ENCODE measurements at regions not wholly inside any gene's neighbourhood (a gene's known extent, or its start where the extent isn't known, plus 50 kb on each side); places are given as distances from the start of the nearest gene placed in this dataset.

GRCh38 chr2:76281156-76281841 is 570.6 kb upstream of the GCFC2 start:
- TF ChIP-seq HMGXB4 (CRISPR knock-in tag; IDR thresholded peaks at IDR 0.05) = no peak
- TF ChIP-seq FOXK1 (CRISPR knock-in tag; IDR thresholded peaks at IDR 0.05) = no peak
- TF ChIP-seq, protein P1, sequence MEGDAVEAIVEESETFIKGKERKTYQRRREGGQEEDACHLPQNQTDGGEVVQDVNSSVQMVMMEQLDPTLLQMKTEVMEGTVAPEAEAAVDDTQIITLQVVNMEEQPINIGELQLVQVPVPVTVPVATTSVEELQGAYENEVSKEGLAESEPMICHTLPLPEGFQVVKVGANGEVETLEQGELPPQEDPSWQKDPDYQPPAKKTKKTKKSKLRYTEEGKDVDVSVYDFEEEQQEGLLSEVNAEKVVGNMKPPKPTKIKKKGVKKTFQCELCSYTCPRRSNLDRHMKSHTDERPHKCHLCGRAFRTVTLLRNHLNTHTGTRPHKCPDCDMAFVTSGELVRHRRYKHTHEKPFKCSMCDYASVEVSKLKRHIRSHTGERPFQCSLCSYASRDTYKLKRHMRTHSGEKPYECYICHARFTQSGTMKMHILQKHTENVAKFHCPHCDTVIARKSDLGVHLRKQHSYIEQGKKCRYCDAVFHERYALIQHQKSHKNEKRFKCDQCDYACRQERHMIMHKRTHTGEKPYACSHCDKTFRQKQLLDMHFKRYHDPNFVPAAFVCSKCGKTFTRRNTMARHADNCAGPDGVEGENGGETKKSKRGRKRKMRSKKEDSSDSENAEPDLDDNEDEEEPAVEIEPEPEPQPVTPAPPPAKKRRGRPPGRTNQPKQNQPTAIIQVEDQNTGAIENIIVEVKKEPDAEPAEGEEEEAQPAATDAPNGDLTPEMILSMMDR (IDR thresholded peaks at IDR 0.05) = no peak
- TF ChIP-seq, protein P2, sequence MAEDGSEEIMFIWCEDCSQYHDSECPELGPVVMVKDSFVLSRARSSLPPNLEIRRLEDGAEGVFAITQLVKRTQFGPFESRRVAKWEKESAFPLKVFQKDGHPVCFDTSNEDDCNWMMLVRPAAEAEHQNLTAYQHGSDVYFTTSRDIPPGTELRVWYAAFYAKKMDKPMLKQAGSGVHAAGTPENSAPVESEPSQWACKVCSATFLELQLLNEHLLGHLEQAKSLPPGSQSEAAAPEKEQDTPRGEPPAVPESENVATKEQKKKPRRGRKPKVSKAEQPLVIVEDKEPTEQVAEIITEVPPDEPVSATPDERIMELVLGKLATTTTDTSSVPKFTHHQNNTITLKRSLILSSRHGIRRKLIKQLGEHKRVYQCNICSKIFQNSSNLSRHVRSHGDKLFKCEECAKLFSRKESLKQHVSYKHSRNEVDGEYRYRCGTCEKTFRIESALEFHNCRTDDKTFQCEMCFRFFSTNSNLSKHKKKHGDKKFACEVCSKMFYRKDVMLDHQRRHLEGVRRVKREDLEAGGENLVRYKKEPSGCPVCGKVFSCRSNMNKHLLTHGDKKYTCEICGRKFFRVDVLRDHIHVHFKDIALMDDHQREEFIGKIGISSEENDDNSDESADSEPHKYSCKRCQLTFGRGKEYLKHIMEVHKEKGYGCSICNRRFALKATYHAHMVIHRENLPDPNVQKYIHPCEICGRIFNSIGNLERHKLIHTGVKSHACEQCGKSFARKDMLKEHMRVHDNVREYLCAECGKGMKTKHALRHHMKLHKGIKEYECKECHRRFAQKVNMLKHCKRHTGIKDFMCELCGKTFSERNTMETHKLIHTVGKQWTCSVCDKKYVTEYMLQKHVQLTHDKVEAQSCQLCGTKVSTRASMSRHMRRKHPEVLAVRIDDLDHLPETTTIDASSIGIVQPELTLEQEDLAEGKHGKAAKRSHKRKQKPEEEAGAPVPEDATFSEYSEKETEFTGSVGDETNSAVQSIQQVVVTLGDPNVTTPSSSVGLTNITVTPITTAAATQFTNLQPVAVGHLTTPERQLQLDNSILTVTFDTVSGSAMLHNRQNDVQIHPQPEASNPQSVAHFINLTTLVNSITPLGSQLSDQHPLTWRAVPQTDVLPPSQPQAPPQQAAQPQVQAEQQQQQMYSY (CRISPR knock-in tag; IDR thresholded peaks at IDR 0.05) = no peak
- TF ChIP-seq, protein P3, sequence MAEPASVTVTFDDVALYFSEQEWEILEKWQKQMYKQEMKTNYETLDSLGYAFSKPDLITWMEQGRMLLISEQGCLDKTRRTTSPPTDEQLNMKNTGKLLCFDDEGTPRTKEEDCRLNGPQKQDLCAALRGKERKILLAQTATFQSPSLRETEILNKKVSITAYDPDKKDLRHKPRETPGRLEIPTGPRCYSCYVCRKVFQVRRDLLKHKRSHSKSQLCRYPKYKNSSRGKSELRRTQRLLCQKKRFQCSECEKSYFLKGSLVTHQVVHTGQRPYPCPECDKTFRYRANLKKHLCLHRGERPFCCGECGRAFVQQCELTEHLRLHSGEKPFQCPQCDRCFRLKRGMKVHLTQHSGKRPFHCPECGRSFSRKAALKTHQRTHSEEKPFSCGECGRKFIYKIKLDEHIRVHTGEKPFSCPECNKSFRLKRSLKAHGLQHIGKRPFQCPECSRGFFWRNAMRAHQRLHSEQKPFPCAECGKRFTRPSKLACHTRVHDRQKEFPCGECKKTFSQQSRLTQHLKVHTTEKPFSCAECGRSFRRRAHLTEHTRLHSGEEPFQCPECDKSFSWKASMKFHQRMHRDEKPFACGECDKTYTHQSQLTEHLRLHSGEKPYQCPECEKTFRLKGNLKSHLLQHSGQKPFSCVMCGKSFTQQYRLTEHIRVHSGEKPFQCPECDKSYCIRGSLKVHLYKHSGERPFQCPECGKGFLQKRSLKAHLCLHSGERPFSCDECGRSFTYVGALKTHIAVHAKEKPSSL (CRISPR knock-in tag; conservative IDR thresholded peaks at IDR 0.05) = no peak
- no peak for TF ChIP-seq FOXP1 (CRISPR knock-in tag; IDR thresholded peaks at IDR 0.05; ENCODE audit: borderline replicate concordance)
- no peak for TF ChIP-seq SP1 (CRISPR knock-in tag; conservative IDR thresholded peaks at IDR 0.05)
- TF ChIP-seq ETV6 (CRISPR knock-in tag; IDR thresholded peaks at IDR 0.05) = no peak
